GM18868 (cell line): ENCODE measurements at regions not wholly inside any gene's neighbourhood (a gene's known extent, or its start where the extent isn't known, plus 50 kb on each side); places are given as distances from the start of the nearest gene placed in this dataset.

Experiments
- ATAC-seq: cut with Tn5 transposase; IDR thresholded peaks from one replicate; pipeline ENCODE4 v1.9.1; 2021; ENCODE audit warnings: mild to moderate bottlenecking, moderate library complexity; ENCODE audit not compliant: unreplicated experiment

DNA sequence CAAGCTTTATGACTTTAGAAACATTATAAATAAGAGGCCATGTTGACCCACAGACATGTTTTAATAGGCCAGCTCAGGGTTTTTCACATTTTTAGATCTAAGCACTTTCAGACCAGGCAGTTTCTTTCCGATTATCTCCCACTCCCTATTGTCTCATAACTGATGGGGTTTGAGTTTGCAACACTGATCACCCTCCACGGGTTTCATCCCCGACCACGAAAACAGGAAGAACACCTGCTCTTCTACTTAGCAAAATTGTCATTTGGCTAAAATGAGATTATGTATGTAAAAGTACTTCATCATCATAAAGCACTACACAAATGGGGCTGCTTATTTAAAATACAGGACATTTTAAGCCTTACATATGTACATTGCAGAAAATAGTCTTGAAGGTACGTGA is 407.9 kb downstream of the HNRNPD start:
- no peak for ATAC-seq

DNA sequence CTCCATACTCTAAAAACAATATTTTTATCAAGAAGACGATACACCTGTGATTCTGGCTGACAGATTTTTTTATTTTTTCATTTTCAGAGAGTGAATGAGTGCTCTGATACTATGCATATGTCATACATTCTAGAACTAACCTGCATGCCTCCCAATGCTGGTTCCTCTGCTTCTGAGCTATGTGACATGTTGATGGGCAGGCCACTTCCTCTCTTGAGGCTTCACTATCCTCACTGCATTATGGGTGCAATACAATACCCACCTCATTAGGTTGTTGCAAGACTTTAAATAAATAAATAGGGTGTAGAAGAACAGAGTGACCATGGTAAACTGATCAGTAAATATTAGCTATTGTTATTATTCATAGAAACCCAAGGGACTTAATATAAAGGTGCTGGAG is 408.3 kb downstream of the HNRNPD start:
- no peak for ATAC-seq

DNA sequence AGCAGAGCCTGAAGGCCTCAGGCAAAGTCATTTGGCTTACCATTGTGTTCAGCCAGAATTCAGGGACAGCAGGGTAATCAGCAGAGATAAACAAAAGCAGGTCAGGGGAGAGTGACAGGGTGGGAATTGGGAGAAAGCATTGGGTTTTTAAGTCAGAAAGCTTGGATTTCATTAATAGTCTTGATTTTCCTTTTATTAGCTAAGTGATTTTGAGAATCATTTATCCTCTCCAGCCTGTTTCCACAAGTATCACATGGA is 410.1 kb downstream of the HNRNPD start:
- no peak for ATAC-seq

DNA sequence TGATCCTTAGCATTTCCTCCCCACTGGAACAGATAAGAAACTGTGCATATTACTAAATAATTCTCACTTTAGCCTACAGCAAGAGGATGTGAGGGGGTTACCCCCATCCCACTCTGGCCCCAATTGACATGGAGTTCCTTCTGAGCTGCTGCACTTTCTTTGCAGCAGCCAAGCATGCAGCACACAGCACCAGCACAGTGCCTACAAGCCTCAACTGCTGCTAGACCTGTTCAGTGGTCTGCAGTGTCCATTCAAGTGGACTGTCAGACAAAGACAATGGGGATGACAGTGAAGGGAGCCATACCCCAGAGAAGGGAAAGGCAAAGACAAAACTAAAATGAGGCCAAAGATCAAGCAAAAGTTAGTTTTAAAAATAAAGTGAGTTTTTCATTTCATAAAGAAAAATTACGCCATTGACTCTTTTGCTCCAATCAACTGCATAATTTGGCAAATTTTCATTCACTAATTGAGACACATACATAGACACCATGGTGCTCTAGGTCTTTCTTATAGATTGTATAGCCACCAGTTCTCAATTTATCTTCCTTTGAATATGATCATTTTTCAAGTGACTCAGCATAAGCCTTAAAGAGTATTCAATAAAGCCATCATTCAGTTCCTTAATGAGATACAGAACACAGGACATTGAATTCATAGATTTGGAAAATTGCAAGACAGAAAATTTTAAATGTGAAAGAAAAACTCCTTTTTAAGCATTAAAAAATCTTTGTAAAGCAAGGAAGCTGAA is 410.6 kb downstream of the HNRNPD start:
- ATAC-seq = no peak

DNA sequence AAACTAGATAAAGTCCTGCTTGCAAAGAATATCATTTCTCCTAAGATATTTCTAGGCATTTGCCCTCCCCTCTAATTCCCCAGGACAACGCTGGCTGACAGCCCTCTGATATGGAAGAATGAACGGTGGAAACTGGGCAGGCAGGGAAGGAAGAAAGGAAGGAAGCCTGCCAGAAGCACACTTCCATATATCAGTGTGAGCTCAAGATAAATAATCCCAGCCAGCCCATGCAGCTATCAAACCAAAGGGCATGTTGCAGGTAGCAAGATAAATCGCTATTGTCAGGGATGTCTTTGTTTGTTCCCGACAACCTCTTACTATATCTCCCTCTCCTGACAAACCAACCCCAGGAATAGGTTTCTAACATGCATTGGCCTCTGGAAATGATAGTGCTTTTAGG is 412.8 kb downstream of the HNRNPD start:
- no peak for ATAC-seq

DNA sequence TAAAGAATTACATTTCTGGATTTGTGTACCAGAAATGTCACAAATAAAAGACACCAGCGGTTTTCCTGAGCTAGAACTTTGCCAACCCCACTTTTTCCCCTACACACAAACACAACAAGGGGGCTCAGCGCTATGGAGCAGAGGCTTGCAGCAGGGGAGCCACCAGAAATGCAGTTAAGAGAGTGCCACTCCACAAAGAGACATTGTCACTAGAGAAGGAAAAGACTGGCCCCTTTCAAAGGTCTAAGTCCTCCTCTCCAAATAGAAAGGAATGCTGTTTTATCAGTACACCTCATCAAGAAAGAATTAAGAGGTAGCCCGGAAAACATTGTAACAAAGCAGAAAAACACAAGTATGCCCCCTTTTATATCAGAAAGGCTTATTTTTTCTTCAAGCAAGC is 419.5 kb downstream of the HNRNPD start:
- no peak for ATAC-seq

DNA sequence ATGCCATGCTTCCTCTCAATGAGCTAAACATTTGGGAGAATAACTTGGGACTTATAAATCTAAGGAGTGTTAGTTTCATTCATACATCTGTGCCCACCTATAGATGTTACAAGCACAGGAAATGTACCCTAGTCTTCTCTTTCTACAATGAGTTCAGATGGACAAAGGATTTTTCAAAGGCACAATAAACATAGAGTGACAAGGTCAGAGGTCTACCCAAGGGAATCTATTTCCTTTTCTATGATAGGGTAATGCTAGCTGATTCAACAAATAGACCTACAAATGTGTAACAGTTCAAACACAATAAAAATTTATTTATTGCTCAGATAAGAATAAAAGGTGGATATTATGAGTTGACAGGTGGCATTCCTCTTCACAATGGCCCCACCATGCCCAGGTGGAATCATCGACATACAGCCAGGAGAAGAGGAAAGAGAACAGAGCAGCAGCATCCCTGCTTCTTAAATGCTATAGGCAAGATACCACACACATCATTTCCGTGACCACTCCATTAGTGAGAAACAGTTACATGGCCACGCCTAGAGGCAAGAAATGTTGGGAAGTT is 421.8 kb downstream of the HNRNPD start:
- ATAC-seq = no peak

DNA sequence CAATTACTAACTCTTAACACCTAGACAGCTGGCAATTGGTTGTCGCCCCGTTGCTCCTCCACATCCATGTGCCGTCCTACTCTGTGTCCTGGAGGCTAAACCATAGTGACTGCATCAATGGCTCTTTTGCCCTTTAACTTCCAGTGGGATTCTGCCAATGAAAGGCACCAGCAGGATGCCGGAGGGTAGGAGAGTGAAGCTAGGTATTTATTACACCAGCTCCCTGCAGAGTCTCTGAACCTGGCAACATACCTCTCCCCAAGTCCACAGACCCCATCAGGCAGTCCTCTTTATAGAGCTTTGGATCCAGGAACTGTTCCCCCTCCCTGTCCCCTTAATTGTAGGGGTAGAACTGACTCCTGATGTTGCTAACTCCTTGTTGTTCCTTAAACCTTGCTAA is 426.8 kb downstream of the HNRNPD start:
- no peak for ATAC-seq

DNA sequence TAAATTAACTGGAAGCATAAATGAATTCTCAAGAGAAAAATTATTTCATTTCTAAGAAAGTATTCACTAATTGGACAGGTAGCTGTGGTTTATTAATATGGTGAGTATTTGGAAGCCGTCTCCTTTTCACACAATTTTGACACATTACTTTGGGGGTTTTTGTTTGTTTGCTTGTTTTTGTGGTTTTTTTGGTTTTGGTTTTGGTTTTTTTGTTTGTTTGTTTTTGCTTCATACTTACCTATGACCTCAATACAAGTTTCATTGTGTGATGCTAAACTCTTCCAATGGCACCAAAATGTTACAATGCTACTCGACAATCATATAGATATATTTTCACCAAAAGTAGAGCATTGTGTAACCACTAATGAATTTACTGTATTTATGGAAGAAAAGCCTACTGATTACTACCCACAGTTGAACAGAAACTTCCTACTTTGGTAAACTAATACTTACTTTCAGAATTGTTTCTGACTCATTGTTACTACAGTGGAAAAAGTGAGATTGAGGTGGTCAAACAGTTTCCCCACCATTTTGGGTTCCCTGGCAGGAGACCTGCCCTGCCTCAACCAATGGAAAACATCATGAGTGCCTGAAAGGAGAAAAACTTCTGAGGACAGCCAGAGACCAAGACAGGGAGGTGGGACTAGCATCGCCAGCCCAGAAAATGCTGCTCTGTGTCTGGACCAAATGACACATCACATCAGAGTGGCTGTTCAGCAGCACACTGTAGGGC is 443.1 kb downstream of the HNRNPD start:
- ATAC-seq = no peak

DNA sequence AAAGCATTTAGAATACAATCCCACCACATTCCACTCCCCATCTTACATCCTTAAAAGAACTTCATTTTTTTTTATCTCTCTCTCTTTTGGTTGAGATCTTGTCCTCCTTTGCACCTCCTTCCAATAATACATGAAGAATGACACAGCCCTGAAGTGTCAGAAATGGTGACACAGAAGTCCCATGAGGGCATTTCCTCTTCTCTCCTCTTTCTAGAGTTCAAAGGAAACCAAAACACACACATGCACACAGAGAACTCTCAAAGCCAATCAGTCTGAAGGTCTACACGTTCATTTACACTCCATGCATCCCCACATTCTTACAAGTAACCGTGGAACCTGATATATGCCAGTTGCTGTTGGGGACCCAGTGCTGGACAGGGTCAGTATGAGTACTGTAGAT is 450.7 kb downstream of the HNRNPD start:
- ATAC-seq = no peak

DNA sequence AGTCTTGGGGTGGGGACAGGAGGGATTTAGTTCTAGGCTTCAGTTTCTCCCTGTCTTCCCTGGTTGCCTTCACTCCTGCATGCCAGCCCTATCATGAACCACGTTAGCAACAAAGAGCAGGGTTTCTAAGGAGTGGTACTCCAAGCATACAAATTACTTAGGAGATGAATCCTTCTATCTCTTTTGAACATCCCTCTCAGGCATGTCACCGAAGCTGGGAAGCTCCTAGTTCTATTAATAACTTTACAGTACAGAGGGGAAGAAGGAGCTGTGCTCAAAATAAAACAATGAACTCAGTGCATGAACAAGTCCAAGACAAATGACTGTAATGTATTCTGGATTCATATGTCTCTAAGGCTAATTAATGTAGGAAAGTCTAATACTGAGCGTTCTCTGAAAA is 450.6 kb upstream of the RASGEF1B start:
- ATAC-seq = no peak

DNA sequence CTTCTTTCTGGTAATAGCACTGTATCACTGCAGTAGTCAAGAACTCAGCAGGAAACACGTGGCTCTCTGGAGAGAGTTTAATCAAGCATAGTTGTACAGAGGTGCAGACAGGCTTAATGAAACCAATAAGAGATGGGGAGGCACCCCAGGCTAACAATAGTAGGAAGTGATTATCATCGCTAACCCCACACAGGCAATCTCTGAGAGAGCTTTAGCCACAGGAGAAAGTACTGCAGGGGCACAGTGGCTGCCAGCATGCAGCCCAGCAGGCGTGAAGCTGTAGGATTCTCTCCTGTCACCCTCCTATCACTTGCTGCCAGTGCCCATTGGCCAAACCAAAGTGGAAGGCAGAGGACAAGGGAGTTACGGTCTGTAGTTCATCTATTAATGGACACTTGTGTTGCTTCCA is 450.0 kb upstream of the RASGEF1B start:
- ATAC-seq = no peak

DNA sequence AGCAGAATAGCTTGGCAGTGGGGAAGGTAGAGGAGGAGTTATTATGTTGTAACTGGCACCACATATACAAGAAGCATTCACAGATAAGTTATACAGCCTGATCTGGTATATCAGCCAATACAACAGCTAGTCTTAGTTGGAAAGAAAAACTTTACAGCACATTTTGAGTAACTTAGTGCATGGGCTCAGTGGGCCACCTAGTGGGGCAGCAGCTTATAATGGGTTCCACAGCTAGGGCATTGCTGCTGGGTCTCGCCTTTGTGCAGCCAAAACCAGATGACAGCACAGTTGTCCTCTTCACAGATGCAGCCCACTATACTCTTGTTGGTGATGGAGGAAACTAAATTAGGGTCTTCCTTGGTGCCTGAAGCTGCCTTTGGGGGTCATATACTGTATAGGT is 448.1 kb upstream of the RASGEF1B start:
- no peak for ATAC-seq

DNA sequence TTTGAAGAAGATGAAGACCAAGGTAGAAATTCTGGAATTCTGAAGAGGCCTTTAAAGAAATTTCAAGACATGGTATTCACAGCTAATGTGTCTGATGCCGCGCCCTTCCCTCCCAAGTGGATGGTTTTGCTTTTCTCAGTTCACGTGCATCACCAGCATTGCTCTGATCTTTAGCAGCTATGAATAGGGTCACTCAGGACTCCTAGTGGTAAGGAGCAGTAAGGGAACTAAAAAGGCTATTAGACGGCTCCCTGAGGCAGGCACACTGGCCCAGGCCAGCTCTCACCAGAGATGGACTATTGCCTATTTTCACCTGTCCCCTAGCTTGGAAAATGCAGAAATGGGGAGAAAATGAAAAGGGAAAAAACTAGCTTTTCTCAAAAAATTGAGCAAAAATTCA is 447.5 kb upstream of the RASGEF1B start:
- peak; percentile 87 for ATAC-seq

DNA sequence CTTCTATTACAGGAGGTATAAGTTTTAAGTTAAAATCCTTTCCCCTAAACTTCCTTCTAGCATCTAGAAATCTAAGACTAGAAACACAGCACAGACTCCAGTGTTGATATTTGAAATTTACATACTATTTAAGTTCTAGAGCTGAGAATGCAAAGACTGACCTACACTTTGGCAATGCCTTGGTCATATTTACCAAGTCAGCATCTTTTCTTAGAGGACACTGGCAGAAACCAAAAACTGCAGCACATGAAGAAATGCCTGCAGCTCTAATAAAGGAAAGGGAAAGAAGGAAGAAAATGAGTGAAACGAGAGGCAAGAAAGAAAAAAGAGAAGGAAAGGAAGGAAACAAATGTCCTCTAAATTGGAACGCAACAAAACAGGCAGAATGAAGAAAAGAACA is 443.7 kb upstream of the RASGEF1B start:
- no peak for ATAC-seq

DNA sequence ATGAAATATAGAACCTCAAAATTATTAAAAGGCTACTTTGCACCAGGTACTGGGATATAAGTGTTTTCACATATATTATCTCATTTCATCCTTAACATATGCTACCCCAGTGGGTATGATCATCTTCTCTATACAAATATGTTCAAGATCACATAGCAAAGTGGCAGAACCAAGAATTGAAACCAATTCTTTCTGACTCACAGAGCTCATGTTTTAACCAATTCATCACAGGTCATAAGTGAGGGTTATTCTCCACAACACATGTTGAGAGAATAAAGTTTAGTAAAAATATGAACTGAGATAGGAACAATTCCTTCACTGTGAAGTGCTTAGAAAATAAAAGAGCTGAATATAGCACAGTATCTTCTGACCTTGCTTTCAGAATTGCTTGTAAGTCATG is 442.9 kb upstream of the RASGEF1B start:
- no peak for ATAC-seq

DNA sequence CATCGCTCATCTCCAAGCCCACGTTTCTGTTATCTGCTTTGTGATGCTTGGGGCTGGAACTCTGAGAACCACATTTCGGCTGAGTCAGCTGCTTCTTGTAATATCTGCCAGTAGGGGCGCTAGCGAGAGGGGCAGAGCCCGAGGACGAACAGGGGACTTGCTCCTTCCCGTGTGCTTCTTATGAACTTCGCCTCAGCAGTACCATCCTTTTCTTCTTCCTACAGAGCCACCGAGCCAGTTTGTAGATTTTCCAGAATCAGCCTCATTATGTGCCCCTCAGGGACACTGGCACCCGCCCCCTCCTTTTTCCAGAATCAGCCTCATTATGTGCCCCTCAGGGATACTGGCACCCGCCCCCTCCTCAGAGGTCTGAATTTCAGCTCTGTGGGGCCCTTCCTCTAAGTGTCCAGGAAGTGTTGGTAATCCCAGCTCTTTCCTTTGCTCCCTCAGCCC is 441.7 kb upstream of the RASGEF1B start:
- peak; percentile 92 for ATAC-seq

DNA sequence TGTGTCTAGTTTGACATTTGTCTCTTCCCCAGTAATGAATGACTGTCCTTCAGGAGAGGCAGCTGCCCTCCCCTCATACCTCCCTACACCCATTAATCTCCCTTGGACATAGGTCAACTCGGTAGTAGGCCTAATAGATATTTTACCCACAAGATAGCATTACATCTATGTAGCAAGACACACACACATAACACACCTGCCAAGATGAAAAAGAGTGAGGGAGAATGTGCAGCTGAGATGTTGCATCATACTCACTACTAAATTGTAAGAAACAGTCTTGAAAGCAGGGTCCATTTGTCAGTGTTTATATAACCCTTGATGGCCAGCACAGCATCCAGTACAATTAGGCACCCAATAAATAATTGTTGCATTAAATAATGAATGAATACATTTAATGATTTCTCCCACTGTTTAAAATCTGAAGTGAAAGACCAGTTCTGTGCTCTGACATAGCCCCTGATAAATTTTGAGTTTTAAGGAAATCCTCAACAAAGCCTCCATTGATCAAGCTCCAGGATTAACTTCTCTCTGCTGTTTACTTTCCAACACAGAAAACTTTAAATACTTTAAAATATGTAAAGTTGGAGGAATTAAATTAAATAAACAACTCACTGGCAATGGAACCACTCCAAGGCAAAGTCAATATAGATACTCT is 440.8 kb upstream of the RASGEF1B start:
- no peak for ATAC-seq

DNA sequence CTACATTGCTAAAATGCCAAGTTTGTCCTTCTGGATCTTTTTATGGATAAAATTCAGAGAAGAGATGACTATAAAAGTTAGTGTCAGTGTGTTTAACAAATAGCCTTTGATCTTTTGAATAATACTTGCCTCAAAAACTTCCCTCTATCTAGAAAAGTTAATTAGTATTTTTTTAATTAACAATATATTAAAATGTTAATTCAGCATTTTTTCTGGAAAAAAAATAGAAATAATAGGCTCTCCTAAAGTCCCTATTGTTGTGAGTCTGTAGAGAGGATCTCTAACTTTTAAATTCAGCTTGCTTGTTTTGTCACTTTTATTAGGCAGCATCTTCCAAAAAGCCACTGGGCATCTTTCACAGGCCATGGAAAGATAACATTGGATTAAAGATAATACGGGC is 435.2 kb upstream of the RASGEF1B start:
- ATAC-seq = no peak

DNA sequence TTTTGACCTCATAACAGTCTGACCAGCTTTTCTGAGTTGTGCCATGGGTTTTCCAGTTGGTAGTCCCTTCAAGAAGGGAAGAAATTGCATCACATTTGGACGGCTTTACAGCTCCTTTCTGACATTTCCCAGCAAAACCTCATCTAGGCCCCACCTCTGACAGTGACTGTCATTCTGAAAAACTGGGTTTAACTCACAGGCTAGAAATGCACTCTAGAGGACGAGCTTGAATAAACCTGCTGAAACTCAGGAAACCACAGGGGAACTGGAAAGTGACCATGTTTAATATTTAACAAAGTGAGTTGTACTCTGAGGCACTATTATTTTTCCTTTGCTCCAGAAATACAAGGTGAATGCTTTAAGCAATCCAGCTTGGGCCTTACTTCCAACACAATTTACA is 434.3 kb upstream of the RASGEF1B start:
- peak; percentile 73 for ATAC-seq

DNA sequence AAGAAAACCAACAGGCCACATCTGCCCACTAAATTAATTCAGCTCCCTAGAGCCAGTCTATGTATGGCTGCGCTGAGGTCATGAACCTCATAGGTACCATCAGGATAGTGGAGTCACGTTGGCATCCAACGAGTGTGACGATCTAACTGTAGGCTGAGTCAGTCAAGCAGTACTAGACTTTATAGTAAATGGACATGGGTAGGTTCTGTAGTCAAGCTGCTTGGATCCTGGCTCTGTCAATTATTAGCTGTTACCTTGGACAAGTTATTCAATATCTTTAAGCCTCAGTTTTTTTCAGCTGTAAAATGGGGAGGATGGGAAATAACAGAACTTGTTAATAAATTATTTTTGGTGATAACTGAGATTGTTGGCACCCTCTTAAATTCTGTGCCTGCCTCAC is 432.4 kb upstream of the RASGEF1B start:
- no peak for ATAC-seq

DNA sequence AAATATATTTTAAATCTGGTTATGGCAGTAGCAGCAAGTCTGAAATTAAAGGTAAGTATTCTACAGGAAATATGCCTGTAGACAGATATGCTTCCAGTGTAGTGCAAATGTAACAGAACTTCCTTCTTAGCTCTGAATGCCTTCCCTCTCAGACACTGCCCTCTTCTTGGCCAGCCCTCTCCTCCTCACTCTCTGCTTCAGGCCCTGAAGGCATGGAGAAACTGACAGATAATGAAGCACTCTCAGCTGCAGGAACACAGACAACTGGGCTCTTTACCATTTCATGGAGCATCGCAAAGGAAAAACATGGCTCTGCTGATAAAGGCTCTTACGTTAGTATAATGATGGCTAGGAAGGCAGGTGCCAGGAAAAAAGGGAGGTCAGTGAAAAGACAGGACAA is 431.5 kb upstream of the RASGEF1B start:
- no peak for ATAC-seq
